ENCODE measurements at regions not wholly inside any gene's neighbourhood (a gene's known extent, or its start where the extent isn't known, plus 50 kb on each side); places are given as distances from the start of the nearest gene placed in this dataset.

- no peak for DNase-seq (ENCODE audit: low spot score in 2 of 2)
- TF ChIP-seq CTCF (IDR thresholded peaks at IDR 0.05) (no peak), POLR2A (IDR thresholded peaks at IDR 0.05) (no peak)
These were observed 1528.3 kb upstream of the AGA start for GRCh38 chr4:178970433-178971140.

GRCh38 chr4:178976861-178977260 lies 1534.6 kb upstream of the AGA start:
- TF ChIP-seq CTCF (IDR thresholded peaks at IDR 0.05) (no peak), POLR2A (IDR thresholded peaks at IDR 0.05) (no peak)
- 63% methylated on average over 3 of the region's 3 CpGs for WGBS, 2 donors
- no peak overlapping the region for H3K4me3 ChIP-seq (ENCODE audit: low read depth, poor library complexity, severe bottlenecking)
- no peak for DNase-seq (ENCODE audit: low spot score in 2 of 2)
- intact Hi-C loops (cut with DNase I; ENCODE audit: low total_unique reads): no loop called here

More at GRCh38 chr4:178970433-178971140, 1528.3 kb upstream of the AGA start:
- no peak overlapping the region for H3K4me3 ChIP-seq (ENCODE audit: low read depth, poor library complexity, severe bottlenecking)
- intact Hi-C loops (cut with DNase I; ENCODE audit: low total_unique reads): no loop called here
- WGBS, 2 donors: 32 to 33% methylated on average over 3 of the region's 3 CpGs

- TF ChIP-seq CTCF (IDR thresholded peaks at IDR 0.05): no peak
- no peak for TF ChIP-seq POLR2A (IDR thresholded peaks at IDR 0.05)
- 67 to 75% methylated on average over 4 of the region's 4 CpGs for WGBS, 2 donors
- H3K4me3 ChIP-seq (ENCODE audit: low read depth, poor library complexity, severe bottlenecking): no peak overlapping the region
- intact Hi-C loops (cut with DNase I; ENCODE audit: low total_unique reads): no loop called here
- no peak for DNase-seq (ENCODE audit: low spot score in 2 of 2)
These were observed 1551.1 kb upstream of the AGA start for GRCh38 chr4:178993306-178993705.

DNA sequence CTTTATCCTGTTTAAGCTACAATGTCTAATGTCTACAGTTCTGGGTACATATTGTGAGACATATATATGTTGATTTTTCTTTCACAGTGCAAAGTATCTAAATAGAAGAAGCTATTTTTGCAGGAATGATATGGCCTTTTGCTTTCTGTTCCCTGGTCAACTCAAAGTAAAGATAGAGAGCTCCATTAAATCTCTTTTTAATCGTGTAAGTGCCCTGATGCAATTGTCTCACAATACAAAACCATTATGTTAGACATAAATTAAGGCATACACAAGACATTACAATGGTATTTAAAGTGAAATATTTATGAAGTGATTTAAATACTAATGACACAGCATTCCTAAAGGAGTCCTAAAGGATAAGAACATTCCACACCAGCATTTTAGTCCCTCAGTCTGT lies 1559.7 kb upstream of the AGA start:
- no peak for DNase-seq (ENCODE audit: low spot score in 2 of 2)
- WGBS, 2 donors: 61 to 64% methylated on average over 1 of the region's 1 CpG
- intact Hi-C loops (cut with DNase I; ENCODE audit: low total_unique reads): no loop called here

DNA sequence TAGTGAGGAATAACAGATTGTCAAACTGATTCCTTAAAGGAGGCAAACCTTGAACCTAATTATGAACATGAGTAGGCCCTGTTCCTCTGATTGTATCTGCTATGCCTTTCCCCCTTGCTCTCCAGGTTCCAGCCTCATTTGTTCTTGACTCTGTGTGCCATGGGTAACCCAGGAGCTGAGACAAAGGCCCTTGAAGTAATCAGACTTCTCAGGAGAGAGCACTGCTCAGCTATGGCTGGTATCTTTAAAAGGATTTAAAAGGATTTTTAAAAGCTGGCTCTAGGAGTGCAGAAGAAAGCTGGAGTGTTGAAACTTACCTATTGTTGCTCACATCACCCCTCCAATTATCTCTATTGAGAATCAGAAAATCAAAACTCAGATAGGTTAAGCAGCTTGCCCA lies 1565.5 kb upstream of the AGA start:
- no peak overlapping the region for H3K4me3 ChIP-seq (ENCODE audit: low read depth, poor library complexity, severe bottlenecking)
- TF ChIP-seq POLR2A (IDR thresholded peaks at IDR 0.05) (no peak), CTCF (IDR thresholded peaks at IDR 0.05) (no peak)
- intact Hi-C loops (cut with DNase I; ENCODE audit: low total_unique reads): no loop called here
- no peak for DNase-seq (ENCODE audit: low spot score in 2 of 2)

More for the DNA sequence above, 1559.7 kb upstream of the AGA start:
- H3K4me3 ChIP-seq (ENCODE audit: low read depth, poor library complexity, severe bottlenecking): no peak overlapping the region
- TF ChIP-seq POLR2A (IDR thresholded peaks at IDR 0.05) (no peak), CTCF (IDR thresholded peaks at IDR 0.05) (no peak)

DNA sequence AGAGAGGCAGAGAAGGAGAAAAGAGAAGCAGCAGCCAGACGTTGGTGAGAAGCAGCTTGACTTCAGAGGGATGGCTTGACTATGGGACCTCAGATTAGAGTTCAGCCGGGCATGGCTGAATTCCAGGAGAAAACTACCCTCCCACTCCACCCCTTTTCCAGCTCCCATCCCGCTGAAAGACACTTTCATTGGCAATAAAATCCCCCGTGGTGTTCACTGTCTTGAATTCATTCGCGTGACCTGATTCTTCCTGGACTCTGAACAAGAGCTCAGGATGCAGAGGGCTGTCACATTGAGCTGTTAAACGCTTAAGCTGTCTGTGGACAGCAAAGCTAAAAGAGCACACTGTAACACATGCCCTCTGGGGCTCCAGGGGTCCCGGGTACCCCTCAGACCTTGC lies 1575.3 kb upstream of the AGA start:
- intact Hi-C loops (cut with DNase I; ENCODE audit: low total_unique reads): no loop called here
- DNase-seq (ENCODE audit: low spot score in 2 of 2): no peak

More for the DNA sequence above, 1575.3 kb upstream of the AGA start:
- TF ChIP-seq POLR2A (IDR thresholded peaks at IDR 0.05) (no peak), CTCF (IDR thresholded peaks at IDR 0.05) (no peak)
- no peak overlapping the region for H3K4me3 ChIP-seq (ENCODE audit: low read depth, poor library complexity, severe bottlenecking)
- 85 to 86% methylated on average over 8 of the region's 8 CpGs for WGBS, 2 donors
